T-helper 1 cell treated with Interleukin-12 subunit alpha and Interleukin-12 subunit beta and Interleukin-4 antibody, amounts not matched to agents 30 ng/mL and 1 ng/mL, for 36 hours (primary cell): ENCODE measurements at regions not wholly inside any gene's neighbourhood (a gene's known extent, or its start where the extent isn't known, plus 50 kb on each side); places are given as distances from the start of the nearest gene placed in this dataset.
"Not testable (repeated sequence)": the region's sequence is repeated elsewhere in the genome, so short reads cannot be mapped to it uniquely, and the experiment has no call there.

Experiments
- intact Hi-C: fragments of 100-400 bp; cut with micrococcal nuclease; formaldehyde crosslinking; loops from one replicate; pipeline ENCODE4 v1.15.1; 2024

DNA sequence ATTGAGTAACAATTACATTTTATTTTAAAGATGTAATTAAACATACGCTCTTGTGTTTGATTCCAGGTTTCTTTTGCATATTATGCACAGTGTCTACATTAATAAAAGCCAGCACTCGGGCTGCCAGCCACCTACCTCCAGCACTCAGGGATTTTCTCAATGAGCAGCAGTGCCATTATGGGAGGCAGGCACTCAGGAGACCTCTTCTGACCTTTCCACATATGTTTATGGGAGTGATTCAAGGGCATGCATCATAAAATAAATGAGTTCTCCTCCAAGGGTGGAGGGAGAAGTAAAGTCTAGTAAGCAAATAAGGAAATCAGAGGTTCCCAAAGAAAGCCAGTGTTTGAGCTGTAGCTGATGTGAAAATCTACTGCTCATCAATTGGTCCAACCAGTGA, 119.8 kb upstream of the IRX2 start:
- intact Hi-C loops = no loop called here

DNA sequence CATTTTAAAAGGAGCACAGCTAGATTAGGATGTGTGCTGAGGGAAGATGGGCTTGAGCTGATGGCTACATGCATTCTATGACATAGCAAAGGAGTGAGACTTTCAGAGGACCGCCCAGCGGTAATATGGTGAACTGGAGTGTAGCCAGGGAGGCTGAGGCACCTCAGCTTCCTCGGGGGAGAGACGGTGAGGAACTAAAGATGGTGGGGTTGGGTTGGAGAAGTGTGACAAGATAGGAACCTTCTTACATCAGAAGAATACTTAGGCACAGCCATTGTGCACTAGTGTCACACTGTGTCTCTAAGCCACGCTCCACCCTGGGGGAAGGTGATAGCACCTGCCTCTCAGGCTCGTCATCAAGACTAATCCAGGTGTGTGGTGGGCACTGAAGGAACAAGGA, 118.0 kb upstream of the IRX2 start:
- intact Hi-C loops = no loop called here

DNA sequence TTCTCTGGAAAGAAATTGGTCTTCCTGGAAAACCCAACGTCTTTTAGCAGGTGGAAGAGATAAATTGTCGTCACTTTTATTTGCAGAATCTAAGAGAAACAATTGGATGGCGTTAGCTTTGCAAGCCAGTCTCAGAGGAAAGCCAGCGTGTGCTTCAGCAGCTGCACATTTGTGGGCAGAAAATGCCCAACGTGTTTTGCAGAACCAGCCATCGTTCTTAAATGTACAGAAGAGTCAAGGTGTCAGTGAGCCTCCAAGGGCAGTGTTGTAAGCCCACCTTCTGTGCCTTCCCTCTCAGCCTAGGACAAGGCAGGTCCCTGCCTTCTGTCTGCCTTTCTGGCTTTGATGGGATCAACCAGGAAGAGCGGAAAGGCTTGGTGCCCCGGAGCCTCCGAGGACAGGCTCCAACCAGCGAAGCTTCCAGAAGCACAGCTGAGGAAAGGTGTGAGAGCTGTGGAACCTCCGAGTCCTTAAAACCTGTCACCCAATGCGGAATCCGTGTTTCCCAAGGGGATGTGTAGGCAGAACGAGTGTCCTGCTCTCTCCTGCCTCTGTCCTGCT, 116.0 kb upstream of the IRX2 start:
- intact Hi-C loops = no loop called here

DNA sequence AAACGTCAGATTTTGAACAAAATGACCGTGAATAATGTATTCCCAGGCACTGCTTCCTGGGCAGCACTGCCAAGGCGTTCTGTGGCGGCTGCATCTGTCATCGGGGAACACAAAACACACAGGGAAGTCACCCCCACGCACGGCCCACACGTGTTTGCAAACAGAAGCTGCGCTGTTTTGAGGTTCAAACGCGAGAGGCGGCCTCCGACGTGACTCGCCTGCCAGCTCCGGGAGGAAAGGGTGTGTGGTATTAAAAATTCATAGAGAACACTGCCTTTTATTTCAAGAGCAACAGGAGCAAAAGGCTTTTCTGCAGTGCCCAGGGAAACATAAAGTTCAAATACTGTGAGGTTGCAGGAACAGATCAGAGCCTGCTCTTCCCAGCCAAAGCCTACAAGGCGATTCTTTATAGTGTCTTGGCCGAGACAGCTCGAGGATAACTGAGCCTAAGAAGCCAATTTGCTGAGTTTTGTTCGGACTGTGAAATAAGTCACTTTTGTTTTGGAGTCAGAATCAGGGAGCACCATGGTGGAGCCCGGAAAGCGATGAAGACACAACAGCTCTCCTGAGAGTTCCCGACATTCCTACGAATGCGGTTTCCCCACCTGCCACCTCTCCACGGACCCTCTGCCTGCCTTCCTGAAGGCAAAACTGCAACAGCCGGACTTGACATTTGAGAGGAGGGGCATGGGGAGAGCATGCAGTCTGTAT, 115.3 kb upstream of the IRX2 start:
- intact Hi-C loops = no loop called here

DNA sequence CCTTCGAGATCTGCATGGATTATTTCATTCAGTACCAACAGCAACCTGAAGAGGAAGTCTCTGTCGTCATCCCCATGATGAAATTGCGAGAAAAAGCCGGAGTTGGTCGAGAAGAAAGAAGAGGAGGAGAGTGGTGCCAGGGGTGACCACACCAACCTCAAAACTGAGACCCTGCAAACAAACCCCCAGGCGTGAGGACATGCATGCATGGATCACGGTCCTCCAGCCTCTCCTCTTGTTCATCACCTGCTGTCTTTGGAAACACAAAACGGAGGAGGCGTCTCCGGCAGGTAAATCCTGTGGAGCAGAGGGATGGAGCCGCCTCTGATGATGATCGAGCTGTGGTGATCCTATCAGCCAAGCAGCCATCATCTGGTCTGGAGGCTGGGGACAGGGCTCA, 114.4 kb upstream of the IRX2 start:
- intact Hi-C loops = no loop called here

DNA sequence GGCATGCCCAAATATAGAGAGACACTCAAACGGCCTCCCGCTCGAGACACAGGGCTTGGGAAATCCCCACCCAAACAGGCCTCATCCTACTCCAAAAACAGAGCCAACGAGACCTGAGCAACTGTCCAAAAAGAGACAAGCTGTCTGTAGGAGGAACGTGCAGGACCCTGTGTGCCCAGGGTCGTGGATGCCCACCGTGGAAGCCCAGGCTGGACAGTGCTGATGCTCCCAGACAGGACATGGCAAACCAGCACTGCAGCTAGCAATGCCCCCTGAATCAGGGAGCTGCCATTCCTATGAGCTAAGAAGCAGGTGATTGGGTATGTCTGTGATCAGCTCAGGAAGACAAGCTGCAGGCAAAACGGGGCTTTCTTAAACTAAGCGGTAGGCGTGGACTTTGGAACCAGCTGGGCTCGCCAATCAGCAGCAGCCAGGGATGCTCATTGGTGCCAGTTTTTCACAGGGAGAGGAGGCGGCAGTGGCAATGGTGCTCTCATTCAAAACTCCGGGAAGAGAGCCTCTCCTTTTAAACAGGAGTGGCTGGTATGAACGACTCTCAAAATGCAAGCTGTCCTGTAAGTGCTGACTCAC, 113.1 kb upstream of the IRX2 start:
- intact Hi-C loops = no loop called here

DNA sequence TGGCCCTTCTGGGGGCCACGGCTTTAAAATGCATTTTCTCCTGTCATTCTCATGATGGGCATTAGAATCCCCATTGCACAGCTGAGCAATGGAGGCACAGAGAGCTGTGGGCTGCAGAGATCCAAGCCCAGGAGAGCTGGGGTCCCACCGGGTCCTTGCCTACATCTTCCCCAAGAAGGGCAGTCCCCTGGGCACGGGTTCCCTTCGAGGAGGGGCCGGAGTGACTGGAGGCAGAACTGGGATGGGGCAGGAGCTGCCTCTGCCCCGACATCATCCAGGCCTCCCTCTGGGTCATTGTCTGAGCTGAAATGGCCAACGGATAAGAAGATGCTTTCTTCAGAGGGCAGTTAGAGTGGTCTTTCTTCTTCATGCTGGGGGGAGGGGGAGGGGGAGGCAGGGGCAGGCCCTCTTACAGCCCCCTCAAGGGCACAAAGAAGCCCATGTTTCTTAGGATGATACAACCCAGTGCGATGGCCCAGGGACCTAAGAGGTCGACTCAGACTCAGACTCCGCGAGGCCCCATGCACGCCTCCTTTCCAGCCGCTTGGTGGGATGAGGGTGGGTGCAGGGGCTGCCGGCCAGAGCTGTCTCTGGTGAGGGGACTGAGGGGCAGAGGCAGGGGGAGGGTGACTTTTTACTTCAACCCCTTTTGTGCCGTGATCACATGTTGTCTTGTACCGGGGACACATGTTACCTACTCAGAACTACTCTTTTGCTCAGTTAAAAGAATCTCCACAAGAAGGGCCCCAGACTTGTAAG, 112.4 kb upstream of the IRX2 start:
- intact Hi-C loops = no loop called here

DNA sequence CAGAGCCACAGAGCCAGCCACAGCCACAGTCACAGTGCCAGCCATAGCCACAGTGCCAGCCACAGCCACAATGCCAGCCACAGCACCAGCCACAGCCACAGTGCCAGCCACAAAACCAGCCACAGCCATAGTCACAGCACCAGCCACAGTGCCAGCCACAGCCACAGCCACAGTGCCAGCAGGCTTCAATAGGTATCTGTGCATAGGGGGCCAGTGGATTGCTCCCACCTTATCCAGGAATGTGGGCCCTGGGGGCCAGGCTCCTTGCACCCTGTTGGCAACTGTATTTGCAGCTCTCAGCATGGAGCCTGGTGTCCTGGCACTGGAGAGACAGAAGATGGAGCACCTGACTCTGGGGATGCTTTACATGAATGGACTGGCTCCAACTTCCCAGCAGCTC, 111.7 kb upstream of the IRX2 start:
- intact Hi-C loops = no loop called here

DNA sequence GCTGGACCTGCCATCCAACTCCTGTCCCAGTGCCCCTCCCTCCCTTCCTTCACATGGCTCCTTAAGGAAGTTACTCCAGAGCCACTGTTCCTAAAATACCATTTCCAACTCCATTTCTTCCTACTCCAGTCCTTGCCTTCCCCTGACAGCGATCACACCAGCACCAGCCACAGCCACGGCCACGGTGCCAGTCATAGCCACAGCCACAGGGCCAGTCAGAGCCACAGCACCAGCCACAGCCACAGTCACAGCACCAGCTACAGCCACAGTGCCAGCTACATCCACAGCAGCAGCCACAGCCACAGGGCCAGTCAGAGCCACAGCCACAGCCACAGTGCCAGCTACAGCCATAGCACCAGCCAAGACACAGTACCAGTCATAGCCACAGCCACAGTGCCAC, 110.7 kb upstream of the IRX2 start:
- intact Hi-C loops = not testable (repeated sequence)

DNA sequence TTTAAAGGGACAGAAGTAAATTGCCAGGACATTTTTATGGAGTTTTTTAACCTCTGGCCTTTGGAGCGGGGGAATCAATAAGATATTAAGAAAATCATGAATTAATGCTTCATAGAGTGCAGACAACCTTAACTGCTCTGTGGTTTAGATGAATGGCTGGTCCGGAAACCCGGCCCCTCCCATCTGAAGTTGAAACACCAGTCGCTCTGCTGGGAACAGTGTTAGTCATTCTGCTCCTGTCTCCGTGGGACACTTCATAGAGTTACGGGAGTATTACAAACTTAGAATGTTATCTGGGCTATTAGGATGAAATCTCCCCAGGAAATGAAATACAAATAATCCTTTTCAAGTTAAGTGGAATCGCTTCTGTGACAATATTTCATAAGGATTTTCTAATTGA, 110.1 kb upstream of the IRX2 start:
- intact Hi-C loops = no loop called here

DNA sequence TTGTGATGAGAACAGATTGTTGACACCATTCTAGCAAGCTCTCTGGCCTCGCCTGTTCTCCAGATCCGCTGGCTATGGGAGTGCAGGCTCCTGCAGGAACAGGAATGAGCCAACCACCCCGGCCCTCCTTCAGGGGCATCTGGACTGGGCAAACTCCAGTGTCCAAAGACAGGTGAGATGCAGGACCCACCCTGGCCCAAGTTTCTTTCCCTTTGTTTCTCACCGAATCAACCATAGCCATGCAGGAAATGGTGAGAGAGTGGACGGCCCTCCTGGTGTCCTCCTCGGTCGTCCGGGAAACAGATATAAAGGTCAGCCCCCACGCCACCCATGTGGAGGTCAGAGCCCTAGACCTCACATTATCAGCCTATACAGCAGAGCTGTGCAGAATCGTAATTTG, 108.6 kb upstream of the IRX2 start:
- intact Hi-C loops = no loop called here

DNA sequence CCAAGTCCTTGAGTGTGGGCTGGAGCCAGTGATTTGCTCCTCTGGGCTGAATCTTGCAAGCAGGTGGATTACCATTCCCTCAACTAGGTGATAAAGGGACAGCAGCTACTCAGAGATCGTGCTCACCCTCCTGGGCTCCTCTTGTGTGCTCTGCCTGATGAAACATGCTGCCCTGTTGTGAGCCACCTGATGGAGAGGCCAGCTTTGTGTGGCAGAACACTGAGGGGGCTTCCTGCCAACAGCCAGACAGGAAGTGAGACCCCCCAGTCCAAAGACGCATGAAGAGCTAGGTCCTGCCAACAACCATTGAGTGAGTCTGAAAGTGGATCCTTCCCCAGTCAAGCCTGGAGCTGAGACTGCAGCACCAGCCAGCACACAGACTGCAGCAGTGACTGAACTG, 106.4 kb upstream of the IRX2 start:
- intact Hi-C loops = no loop called here

DNA sequence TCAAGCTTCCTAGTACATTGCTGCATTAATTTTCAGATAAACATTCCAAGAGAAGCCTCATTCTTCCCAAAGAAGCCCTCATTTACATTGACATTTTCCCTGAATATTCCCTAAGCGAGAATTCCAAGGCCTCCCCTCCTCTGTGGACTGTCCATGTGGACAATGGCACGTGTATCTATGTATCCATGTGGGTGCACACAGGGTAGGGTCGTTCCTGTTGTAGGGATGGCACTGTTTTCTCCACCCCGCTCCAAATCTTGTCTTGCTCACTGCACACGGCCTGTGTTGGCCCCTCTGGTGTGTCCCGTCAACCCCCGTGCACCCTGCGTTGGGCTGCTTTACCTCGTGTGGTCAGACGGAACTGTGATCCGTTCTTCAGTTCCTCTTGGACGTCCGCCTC, 104.7 kb upstream of the IRX2 start:
- intact Hi-C loops = no loop called here

DNA sequence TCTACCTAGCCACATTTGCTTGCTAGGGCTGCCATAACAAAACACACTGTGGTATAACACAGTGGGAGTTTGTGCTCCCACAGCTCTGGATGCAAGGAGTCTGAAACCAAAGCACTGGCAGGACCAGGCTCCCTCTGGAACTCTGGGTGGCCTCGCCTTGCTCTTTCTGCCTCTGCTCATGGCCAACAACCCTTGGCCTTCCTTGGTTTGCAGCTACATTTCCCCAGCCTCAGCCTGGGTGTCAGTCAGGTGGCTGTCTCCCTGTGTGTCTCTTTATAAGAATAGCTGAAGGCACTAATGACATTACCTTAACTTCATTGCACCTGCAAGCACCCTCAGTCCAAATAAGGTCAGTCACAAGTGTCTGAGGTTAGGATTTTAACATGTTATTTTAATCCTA, 101.0 kb upstream of the IRX2 start:
- intact Hi-C loops = no loop called here

DNA sequence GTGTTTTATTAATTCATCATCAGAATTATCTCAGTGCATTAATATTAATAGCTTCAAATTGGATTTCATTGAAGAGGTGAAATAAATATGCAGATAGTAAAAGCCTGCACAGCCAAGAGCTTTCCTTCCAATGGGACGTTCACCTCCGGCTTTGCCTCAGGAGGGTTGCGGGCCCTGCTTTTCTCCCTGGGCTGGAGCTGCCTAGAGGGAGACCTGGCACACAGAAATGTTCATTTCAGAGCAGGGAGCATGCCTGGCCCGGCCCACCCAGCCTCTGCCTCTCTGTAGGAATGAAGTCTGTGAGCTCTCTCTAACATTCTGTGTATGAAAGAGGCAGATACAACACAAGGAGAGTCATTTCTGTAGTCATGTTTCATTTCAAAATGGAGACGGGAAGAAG, 100.4 kb upstream of the IRX2 start:
- intact Hi-C loops = no loop called here

DNA sequence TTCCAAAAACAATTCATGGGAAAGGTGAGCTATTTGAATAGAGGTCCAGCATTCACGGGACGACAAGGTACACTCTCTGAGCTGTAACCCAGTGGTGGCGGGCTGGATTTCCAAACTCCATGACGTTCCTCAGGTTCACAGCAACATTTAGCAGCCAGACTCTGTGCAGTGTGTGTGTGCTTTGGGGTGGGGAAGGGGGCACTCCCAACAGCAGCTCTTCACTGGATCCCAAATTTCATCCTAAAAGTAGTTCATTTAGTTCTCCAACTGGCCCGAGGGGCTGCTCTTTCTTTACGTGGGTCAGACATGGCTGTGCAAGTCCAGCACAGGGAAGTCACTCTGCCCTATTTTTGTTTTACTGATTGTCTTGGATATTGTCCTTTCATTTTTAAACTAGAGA, 98.0 kb upstream of the IRX2 start:
- intact Hi-C loops = no loop called here

DNA sequence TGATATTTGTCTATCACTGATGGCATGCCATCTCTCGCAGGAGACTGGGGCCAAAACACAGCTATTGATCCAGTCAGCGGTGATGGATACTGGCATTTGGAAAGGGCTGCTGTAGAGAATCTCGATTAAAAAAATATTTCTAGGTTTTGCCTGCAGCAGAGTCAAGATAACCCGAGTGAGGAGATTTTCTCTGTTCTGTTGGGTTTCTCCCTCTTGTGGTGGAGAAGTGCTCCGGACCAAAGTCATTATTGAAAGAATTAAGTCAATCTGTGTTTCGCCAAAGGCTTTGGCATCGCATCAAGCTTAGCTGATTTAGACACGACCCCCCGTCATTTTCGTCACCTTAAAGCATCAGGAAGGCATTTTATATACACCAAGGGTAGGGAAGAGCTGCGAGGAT, 97.1 kb upstream of the IRX2 start:
- intact Hi-C loops = no loop called here

DNA sequence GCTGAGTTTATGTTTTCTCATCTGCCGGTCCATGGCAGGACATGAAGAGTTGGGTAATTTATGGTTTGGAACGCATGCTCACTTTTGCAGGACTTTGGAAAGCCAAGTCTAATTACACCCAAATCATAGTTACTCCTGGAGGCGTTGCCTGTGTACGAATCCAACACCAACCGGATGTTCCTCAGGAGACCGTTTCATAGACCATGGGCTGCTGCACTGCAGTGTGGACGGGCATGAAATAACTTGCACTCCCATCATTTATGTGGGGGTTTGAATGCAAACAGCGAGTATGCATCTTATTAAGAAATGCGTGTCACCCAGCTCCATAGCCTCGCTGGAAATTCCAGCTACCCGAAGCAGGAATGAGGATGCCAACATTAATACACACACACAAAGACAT, 96.1 kb upstream of the IRX2 start:
- intact Hi-C loops = no loop called here

DNA sequence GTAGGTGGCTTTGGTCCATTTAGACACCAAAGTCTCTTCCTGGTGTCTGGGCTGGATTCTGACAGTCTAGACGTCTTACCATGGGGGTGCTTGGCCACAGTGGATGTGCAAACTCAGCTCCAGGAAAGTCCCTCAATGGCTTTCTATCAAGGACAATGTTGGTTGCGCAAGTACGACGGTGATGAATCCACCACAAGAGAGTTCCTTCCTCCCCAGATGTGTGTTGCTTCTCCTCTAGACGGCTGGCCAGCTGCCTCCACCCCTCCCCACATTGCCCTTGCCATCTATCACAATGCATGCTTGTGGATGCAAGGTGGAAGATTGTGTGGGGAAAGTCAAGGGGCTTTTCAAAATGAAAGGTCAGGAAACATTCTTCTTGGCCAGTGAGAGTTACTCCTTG, 89.7 kb upstream of the IRX2 start:
- intact Hi-C loops = no loop called here

DNA sequence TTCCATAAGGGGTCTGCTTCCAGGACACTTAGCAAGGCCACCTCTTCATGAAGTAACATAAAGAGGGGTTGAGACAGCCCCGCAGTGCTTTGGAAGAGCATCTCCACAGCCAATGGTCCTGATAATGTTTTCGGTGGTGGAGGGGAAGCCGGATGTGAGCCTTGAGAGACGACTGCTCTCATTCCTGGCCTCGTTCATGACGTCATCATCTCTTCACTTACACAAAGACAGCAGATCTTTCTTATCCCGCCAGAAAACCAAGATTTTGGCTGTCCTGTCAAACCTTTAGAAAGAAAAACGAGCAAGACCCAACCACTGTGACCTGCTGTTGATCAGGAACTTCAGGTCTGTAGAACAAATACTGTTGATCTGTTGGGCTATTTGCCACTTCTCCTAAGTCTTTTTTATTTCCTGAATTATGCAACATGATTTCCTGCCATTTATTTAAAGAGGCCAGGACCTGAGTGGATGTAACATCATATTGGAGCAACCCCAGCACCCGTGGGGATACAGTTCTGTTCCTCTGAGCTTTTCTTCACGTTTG, 89.0 kb upstream of the IRX2 start:
- intact Hi-C loops = no loop called here

DNA sequence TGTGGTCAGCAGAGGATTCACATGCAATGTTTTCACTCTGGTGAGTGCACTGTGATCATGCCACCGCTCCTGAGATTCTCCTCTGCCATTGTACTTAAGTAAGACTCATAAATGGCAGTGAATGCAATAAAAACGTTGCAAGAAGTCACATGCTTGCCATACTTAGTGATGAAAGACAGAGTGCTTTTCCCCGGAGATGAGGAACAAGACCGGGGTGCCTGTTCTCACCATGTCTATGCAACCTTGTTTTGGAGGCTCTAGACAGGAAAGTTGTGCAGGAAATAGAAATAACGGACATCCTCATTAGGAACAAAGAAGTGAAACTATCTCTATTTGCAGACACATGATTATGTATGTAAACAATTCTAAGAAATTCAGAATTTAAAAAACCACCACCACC, 84.7 kb upstream of the IRX2 start:
- intact Hi-C loops = no loop called here

DNA sequence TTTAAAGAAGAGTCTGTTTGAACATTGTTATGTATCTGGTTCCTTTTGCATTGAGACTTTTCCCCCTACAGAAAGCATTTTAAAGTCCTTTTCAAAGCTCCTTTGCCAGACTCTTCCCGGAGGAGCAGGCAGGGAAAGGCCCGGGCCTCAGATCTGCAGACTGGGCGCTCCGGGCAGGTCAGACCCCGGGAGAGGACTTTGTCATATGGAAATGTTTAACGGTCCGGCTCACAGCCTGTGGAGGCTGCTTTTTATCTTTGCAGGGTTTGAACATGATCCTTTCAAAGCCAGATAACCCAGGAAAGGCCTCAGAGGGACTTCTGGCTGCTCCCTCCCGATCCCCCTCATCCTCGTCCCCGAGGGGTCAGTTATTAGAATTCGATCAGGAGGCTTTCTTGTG, 82.1 kb upstream of the IRX2 start:
- intact Hi-C loops = no loop called here
